ENCODE measurements at regions not wholly inside any gene's neighbourhood (a gene's known extent, or its start where the extent isn't known, plus 50 kb on each side); places are given as distances from the start of the nearest gene placed in this dataset.

DNA sequence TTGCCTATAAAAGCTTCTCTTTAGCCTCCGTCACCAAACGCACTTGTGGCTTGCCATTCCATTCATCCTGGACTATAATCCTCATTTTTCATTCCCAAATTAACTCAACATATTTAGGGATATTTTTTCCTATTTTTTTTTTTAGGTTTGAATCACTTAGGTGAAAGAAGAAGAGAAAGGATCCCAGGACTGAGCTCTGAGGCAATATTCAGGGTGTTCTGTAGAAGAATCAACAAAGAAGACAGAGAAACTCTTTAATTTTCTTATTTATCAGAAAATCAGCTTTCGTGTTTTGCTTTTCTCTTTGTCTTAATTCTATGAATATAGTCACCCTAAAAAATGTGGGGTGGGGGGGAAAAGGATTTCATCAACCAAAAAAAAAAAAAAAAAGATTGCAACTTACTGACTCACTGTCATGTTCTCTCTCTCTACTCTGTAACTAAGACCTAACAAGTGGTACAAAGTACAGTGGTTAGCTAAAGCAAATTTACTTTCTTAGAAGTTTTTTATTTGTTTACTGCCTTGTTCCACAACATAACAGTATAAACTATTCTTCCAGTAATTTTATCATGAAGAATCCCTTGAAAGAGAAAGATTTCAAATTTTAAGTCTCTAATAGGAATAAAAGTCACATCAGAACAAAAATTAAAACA lies 272.0 kb downstream of the DHX15 start:
- no peaks in the 10 kb centered on the region for H3K27me3 ChIP-seq
- DNase-seq, result no peak
- TF ChIP-seq, protein P1, sequence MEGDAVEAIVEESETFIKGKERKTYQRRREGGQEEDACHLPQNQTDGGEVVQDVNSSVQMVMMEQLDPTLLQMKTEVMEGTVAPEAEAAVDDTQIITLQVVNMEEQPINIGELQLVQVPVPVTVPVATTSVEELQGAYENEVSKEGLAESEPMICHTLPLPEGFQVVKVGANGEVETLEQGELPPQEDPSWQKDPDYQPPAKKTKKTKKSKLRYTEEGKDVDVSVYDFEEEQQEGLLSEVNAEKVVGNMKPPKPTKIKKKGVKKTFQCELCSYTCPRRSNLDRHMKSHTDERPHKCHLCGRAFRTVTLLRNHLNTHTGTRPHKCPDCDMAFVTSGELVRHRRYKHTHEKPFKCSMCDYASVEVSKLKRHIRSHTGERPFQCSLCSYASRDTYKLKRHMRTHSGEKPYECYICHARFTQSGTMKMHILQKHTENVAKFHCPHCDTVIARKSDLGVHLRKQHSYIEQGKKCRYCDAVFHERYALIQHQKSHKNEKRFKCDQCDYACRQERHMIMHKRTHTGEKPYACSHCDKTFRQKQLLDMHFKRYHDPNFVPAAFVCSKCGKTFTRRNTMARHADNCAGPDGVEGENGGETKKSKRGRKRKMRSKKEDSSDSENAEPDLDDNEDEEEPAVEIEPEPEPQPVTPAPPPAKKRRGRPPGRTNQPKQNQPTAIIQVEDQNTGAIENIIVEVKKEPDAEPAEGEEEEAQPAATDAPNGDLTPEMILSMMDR (IDR thresholded peaks at IDR 0.05), result no peak
- TF ChIP-seq POLR2A (IDR thresholded peaks at IDR 0.05), result no peak
- no peak overlapping the region for H3K27ac ChIP-seq
- intact Hi-C loops (cut with DNase I; ENCODE audit: low total_unique reads), result no loop called here
- H3K9me3 ChIP-seq, result no peaks in the 10 kb centered on the region
- H3K4me3 ChIP-seq, result no peak overlapping the region
- H3K36me3 ChIP-seq (ENCODE audit: low read depth, missing control alignments), result no peaks in the 10 kb centered on the region
- WGBS, 2 donors, result 80 to 85% methylated on average over 3 of the region's 3 CpGs
- H3K4me1 ChIP-seq, result no peaks in the 10 kb centered on the region

DNA sequence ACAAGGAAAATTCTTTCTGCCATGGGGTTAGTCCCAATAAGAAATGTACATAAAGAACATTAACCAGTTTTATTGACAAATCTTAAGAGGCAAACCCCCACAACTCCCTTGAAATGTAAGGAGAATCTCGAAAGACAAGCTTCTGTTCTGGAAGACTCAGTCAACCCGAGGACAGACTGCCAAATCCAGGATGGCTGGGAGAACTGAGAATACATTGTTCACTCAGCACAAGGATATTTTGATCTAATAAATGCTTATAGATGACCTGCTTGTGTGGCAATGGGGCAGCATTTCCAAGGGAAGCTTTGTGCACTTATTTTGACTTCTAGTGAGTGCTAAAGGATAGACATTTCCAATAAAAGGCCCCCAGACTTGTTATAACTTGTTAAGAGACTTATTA lies 280.4 kb downstream of the DHX15 start:
- intact Hi-C loops (cut with DNase I; ENCODE audit: low total_unique reads), result no loop called here
- H3K9me3 ChIP-seq, result no peaks in the 10 kb centered on the region
- DNase-seq, result no peak
- H3K4me3 ChIP-seq, result no peak overlapping the region
- no peaks in the 10 kb centered on the region for H3K4me1 ChIP-seq
- 69 to 70% methylated on average over 2 of the region's 2 CpGs for WGBS, 2 donors
- H3K27ac ChIP-seq, result no peak overlapping the region
- TF ChIP-seq, protein P1 (IDR thresholded peaks at IDR 0.05), result no peak
- no peak for TF ChIP-seq POLR2A (IDR thresholded peaks at IDR 0.05)
- no peaks in the 10 kb centered on the region for H3K27me3 ChIP-seq
- H3K36me3 ChIP-seq (ENCODE audit: low read depth, missing control alignments), result no peaks in the 10 kb centered on the region

GRCh38 chr4:24298911-24299310 lies 285.4 kb downstream of the DHX15 start:
- Histone ChIP-seq H3K27me3 (no peaks in the 10 kb centered on the region), H3K9me3 (no peaks in the 10 kb centered on the region), H3K4me1 (no peaks in the 10 kb centered on the region), H3K27ac (no peak overlapping the region), H3K4me3 (no peak overlapping the region), H3K36me3 (ENCODE audit: low read depth, missing control alignments) (no peaks in the 10 kb centered on the region)
- TF ChIP-seq POLR2A (IDR thresholded peaks at IDR 0.05), result no peak
- TF ChIP-seq, protein P1 (IDR thresholded peaks at IDR 0.05), result no peak
- WGBS, 2 donors, result 83 to 86% methylated on average over 3 of the region's 3 CpGs
- DNase-seq, result no peak
- intact Hi-C loops (cut with DNase I; ENCODE audit: low total_unique reads), result no loop called here

DNA sequence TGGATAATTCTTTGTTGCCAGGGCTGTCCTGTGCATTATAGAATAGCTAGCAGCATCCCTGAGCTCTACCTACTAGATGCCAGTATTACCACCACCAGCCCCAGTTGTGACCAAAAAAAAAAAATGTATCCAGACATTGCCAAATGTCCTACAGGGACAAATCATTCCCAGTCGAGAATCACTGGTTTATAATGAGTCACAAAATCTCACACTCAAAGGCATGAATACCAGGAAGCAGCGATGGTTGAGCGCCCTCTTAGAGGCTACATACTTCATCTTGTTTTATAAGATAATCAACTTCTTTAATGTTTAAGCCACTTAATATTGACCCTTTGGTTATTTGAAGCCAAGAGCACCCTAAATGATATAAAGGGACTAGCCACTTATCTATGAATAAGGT lies 297.3 kb downstream of the DHX15 start:
- 84 to 89% methylated on average over 3 of the region's 3 CpGs for WGBS, 2 donors
- Histone ChIP-seq H3K36me3 (ENCODE audit: low read depth, missing control alignments) (no peaks in the 10 kb centered on the region), H3K9me3 (no peaks in the 10 kb centered on the region), H3K27me3 (no peaks in the 10 kb centered on the region), H3K4me1 (no peaks in the 10 kb centered on the region), H3K4me3 (no peak overlapping the region), H3K27ac (no peak overlapping the region)
- intact Hi-C loops (cut with DNase I; ENCODE audit: low total_unique reads), result no loop called here
- TF ChIP-seq POLR2A (IDR thresholded peaks at IDR 0.05), result no peak
- TF ChIP-seq, protein P1 (IDR thresholded peaks at IDR 0.05), result no peak
- no peak for DNase-seq

DNA sequence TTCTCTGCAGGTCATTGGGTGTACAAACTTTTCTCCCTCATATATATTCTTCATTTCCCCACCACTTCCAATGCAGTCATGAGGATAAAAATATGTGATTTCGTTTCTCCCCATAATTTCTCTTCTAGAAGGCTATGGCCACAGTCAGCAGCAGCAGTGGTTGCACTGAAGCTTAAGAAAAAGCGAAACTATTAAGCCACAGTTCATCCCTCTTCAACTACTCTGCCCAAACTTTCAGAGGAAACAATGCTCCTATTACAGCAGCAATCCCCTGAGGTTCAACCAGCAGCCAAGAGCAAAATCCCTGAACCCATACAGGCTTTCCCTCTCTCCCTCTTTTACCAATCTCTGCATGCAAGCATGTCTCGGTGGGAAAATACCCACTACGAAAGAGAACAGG lies 298.6 kb downstream of the DHX15 start:
- no peak for TF ChIP-seq POLR2A (IDR thresholded peaks at IDR 0.05)
- TF ChIP-seq, protein P1 (IDR thresholded peaks at IDR 0.05), result no peak
- intact Hi-C loops (cut with DNase I; ENCODE audit: low total_unique reads), result no loop called here
- 86 to 88% methylated on average over 4 of the region's 4 CpGs for WGBS, 2 donors
- no peak overlapping the region for H3K4me3 ChIP-seq
- no peaks in the 10 kb centered on the region for H3K36me3 ChIP-seq (ENCODE audit: low read depth, missing control alignments)
- no peaks in the 10 kb centered on the region for H3K27me3 ChIP-seq
- H3K4me1 ChIP-seq, result no peaks in the 10 kb centered on the region
- no peaks in the 10 kb centered on the region for H3K9me3 ChIP-seq
- no peak overlapping the region for H3K27ac ChIP-seq
- no peak for DNase-seq
